ENCODE measurements at regions not wholly inside any gene's neighbourhood (a gene's known extent, or its start where the extent isn't known, plus 50 kb on each side); places are given as distances from the start of the nearest gene placed in this dataset.

DNA sequence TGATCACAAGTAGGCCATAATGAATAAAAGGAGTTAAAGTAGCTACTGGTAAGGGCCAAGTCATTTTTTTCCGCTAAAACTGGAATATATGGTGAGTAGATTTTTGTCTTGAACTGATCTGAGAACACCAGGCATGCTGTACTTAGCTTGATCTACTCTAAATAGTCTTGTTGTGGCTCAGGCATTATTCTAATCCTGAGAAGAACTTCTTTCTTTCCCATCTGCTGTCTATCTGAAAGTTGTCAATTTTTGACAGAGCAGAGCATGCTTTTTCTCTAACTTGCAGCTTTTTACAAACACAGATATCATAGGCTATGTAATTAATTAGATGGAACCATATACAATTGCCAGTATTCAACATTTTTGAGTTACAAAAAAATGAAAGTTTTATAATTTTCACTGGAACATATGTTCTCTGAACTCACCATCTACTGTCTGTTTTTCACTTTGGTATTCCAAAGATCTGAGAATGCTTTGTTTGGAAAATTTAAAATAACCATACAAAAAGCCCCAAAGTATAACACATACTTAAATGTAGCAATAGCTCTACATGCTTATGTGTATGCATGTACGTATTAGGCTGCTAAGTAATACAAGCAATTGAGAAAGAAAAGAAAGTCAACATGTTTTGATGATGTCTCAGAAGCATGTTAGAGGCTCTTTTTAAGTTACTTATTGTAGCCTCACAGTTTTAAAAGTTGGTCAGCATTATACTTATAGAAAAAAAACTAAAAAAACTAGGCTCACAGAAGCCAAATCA is 542.7 kb upstream of the LUZP2 start:
- H3K9me3 ChIP-seq (ENCODE audit: low read length): no peaks in the 10 kb centered on the region
- H3K27me3 ChIP-seq (ENCODE audit: insufficient read depth, low read length): no peaks in the 10 kb centered on the region
- no peak overlapping the region for H2AFZ ChIP-seq (ENCODE audit: low read depth, low read length)
- H3K4me1 ChIP-seq (ENCODE audit: insufficient read depth, low read length): no peaks in the 10 kb centered on the region
- no peak overlapping the region for H3K4me3 ChIP-seq (ENCODE audit: low read length)
- H3K36me3 ChIP-seq (ENCODE audit: insufficient read depth, low read length): no peaks in the 10 kb centered on the region

DNA sequence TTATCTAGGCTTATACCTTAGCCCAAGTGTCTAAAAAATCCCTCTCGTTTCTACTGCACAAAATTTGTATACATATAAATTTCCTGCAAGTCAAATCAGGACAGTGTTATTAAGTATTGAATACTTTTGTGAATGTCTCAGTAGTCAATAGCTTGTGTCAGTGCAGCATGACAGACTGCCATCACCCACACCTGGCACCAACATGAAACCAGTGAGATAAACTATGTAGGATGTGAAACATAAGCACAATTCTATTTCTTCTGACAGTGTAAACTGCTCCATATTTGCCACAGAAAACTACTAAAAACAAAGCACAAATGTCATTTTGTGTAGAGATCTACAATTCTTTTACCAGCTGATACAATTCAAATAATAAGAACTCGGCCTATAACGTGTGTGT is 542.1 kb upstream of the LUZP2 start:
- Histone ChIP-seq H3K4me3 (ENCODE audit: low read length) (no peak overlapping the region), H2AFZ (ENCODE audit: low read depth, low read length) (no peak overlapping the region), H3K36me3 (ENCODE audit: insufficient read depth, low read length) (no peaks in the 10 kb centered on the region), H3K4me1 (ENCODE audit: insufficient read depth, low read length) (no peaks in the 10 kb centered on the region), H3K9me3 (ENCODE audit: low read length) (no peaks in the 10 kb centered on the region), H3K27me3 (ENCODE audit: insufficient read depth, low read length) (no peaks in the 10 kb centered on the region)

DNA sequence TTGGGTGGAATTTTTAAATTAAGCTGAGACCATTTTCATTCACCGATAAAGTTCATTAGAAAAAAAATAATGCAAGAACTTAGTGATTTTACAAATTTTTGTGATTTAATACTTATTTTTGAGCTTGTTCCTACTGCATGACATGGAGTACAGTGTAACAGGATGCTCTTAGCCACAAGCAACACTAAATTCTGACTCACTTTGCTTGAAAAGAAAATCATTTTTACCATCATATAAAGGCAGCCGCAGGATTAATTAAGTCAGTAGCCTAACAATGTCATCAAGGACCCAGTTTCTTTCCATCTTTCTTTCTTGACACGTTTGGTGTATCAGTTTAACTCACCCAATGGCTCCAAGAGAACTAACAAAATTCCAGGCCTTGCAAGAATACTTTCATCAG is 540.3 kb upstream of the LUZP2 start:
- H2AFZ ChIP-seq (ENCODE audit: low read depth, low read length): no peak overlapping the region

DNA sequence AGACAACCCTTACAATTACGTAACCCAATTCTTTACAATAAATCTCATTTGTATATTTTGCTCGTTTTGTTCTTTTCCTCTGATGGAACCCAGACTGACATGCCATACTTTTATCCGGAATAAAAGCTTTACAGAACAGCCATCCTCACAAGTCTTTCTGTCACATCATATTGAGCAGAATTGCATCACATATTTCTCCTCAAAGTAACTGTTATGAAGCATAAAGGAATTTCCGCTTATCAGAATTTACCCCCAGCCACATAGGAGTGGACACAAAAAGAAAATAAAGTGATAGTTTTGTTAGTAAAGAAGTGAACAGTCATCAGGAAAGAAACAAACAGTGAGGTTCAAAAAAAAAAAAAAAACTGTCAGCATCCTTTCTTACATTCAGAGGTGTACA is 539.5 kb upstream of the LUZP2 start:
- H2AFZ ChIP-seq (ENCODE audit: low read depth, low read length): no peak overlapping the region
- no peak overlapping the region for H3K4me3 ChIP-seq (ENCODE audit: low read length)
- no peaks in the 10 kb centered on the region for H3K4me1 ChIP-seq (ENCODE audit: insufficient read depth, low read length)
- H3K36me3 ChIP-seq (ENCODE audit: insufficient read depth, low read length): no peaks in the 10 kb centered on the region
- no peaks in the 10 kb centered on the region for H3K27me3 ChIP-seq (ENCODE audit: insufficient read depth, low read length)
- H3K9me3 ChIP-seq (ENCODE audit: low read length): no peaks in the 10 kb centered on the region

More for the DNA sequence above, 540.3 kb upstream of the LUZP2 start:
- Histone ChIP-seq H3K27me3 (ENCODE audit: insufficient read depth, low read length) (no peaks in the 10 kb centered on the region), H3K9me3 (ENCODE audit: low read length) (no peaks in the 10 kb centered on the region), H3K4me1 (ENCODE audit: insufficient read depth, low read length) (no peaks in the 10 kb centered on the region), H3K36me3 (ENCODE audit: insufficient read depth, low read length) (no peaks in the 10 kb centered on the region), H3K4me3 (ENCODE audit: low read length) (no peak overlapping the region)

DNA sequence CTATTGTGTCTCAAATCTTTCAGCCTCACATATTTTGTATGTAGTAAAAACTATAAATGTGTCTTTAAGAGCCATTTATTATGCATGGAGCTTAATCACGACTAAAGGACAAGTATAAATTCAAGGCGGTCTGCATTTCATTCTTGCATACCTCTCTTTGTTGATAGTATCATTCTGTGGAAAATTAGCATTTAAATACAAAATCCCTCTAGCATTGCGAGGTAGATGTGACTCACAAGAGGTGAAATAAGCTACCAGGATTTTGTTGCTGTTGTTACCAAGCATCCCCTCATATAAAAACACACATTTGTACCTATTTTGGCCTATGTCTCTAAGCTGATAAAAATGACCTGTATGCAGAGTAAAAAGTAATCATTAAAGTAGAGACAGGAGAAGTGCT is 537.4 kb upstream of the LUZP2 start:
- no peak overlapping the region for H2AFZ ChIP-seq (ENCODE audit: low read depth, low read length)

DNA sequence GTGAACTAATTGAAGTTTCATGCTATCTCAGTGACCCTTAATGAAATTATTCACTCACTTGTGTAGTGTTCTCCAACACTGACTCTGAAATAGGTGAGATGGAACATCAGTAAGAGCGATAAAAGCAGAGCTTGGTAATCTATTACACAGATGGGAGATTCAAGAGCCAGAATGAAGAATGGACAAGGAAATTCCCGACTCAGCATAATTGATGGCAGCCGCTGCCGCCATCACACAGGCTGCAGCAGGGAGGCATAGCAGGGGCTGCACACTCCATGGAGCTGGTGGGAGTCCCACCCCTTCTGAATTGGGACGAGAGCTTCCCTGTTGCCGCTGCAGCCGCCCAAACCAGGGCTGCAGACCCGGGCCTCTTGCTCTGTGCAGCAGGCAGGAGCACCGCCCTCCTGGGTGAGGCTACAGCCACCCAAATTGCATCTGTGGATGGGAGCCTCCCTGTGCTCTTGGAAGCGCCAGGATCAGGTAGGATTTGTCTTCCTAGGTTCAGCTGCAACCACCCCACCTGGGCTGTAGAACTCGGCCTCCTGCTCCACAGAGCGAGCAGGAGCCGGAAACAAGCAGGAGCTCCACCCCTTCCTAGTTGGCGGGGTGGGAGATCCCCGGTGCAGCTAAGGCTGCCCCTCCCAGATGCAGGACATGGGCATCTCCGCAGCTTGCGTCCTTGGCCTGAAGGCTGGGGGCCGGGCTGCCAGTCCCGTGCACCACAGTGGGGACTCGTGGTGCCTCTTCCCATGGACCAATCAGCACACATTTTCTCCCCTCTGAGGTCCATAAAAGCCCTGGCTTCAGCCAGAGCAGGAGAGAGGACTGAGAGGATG is 535.1 kb upstream of the LUZP2 start:
- no peaks in the 10 kb centered on the region for H3K36me3 ChIP-seq (ENCODE audit: insufficient read depth, low read length)
- no peaks in the 10 kb centered on the region for H3K4me1 ChIP-seq (ENCODE audit: insufficient read depth, low read length)
- H3K4me3 ChIP-seq (ENCODE audit: low read length): no peak overlapping the region
- no peaks in the 10 kb centered on the region for H3K27me3 ChIP-seq (ENCODE audit: insufficient read depth, low read length)
- no peaks in the 10 kb centered on the region for H3K9me3 ChIP-seq (ENCODE audit: low read length)
- H2AFZ ChIP-seq (ENCODE audit: low read depth, low read length): no peak overlapping the region

More for the DNA sequence above, 537.4 kb upstream of the LUZP2 start:
- H3K4me1 ChIP-seq (ENCODE audit: insufficient read depth, low read length): no peaks in the 10 kb centered on the region
- no peaks in the 10 kb centered on the region for H3K9me3 ChIP-seq (ENCODE audit: low read length)
- H3K27me3 ChIP-seq (ENCODE audit: insufficient read depth, low read length): no peaks in the 10 kb centered on the region
- no peaks in the 10 kb centered on the region for H3K36me3 ChIP-seq (ENCODE audit: insufficient read depth, low read length)
- no peak overlapping the region for H3K4me3 ChIP-seq (ENCODE audit: low read length)

DNA sequence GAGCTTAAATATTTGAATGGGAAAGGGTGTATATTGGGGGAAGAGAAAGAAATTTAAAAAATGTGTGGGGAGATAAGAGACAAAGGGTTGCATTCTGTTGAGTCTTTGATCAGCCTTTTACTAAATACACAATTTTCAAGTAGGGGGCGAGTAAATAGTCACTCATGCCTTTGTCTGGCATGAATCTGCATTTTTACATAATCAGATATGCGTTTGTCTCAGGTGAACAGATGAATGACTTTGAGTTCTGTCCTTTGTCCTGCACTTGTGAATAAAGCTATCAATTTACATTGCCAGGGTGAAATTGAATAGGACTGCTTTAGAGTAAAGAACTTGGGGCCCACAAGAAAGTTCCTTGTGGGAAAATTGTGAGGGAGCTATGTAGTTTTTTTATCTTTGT is 523.6 kb upstream of the LUZP2 start:
- H3K27me3 ChIP-seq (ENCODE audit: insufficient read depth, low read length): no peaks in the 10 kb centered on the region
- H3K9me3 ChIP-seq (ENCODE audit: low read length): no peaks in the 10 kb centered on the region
- no peak overlapping the region for H2AFZ ChIP-seq (ENCODE audit: low read depth, low read length)
- no peaks in the 10 kb centered on the region for H3K36me3 ChIP-seq (ENCODE audit: insufficient read depth, low read length)
- no peak overlapping the region for H3K4me3 ChIP-seq (ENCODE audit: low read length)
- H3K4me1 ChIP-seq (ENCODE audit: insufficient read depth, low read length): peaks cover 11% of the 10 kb centered on the region

DNA sequence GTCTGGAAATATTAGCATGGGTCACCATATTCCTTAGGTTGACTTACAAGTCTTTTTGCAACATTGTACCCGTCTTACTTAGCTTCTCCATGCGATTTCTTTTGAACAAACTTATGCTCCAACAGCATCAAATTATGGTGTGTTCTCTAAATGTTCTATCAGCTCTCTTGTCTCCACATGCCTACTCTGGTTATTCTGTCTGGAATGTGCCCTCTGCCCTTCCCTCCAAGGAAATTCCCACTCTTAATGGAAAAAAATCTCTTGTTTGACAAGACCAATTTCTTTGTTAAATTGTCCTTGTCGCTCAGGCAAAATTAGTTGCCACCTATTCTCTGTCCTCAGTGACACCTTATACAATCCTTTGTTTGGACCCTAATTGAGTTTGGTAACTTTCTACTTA is 522.8 kb upstream of the LUZP2 start:
- Histone ChIP-seq H3K27me3 (ENCODE audit: insufficient read depth, low read length) (no peaks in the 10 kb centered on the region), H2AFZ (ENCODE audit: low read depth, low read length) (no peak overlapping the region), H3K4me3 (ENCODE audit: low read length) (no peak overlapping the region), H3K4me1 (ENCODE audit: insufficient read depth, low read length) (peaks cover 11% of the 10 kb centered on the region), H3K36me3 (ENCODE audit: insufficient read depth, low read length) (no peaks in the 10 kb centered on the region), H3K9me3 (ENCODE audit: low read length) (no peaks in the 10 kb centered on the region)

DNA sequence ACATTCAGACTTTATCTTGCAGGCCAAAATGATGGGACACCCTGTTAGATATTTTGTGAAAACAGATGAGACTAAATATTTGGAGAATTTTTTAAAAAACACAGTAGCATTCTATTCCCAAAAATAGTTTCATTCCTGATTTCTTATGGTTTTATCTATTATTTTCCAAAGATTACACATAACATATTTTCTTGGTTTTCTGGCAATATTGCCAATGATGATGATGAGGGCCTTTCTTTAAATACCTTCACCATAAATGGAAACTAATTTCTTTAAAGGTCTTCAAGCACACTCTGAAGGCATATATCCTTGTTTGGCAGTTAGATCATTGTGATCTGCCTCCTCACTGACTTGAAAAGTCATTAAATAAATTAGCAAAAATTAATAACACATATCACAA is 522.3 kb upstream of the LUZP2 start:
- Histone ChIP-seq H3K36me3 (ENCODE audit: insufficient read depth, low read length) (no peaks in the 10 kb centered on the region), H3K4me3 (ENCODE audit: low read length) (no peak overlapping the region), H3K27me3 (ENCODE audit: insufficient read depth, low read length) (no peaks in the 10 kb centered on the region), H3K4me1 (ENCODE audit: insufficient read depth, low read length) (peaks cover 11% of the 10 kb centered on the region), H2AFZ (ENCODE audit: low read depth, low read length) (no peak overlapping the region), H3K9me3 (ENCODE audit: low read length) (no peaks in the 10 kb centered on the region)

DNA sequence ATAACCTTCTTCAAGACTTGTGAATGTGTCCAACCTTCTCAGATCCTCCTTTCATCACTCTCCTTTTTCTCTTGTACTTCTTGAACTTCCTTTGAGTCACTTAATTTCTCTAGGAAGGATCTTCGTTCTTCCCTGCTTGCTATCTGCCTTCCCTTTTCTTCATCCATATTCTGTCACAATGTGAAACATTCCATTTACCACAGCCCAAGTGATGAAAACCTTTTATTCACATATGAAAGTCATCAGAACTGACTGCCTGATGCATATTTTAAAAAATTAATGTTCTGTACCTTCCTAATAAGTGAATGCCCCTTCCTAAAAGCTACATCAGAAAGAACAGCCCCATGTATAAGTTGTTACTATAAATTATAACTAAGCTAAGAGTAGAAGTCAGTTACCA is 520.4 kb upstream of the LUZP2 start:
- Histone ChIP-seq H3K27me3 (ENCODE audit: insufficient read depth, low read length) (no peaks in the 10 kb centered on the region), H2AFZ (ENCODE audit: low read depth, low read length) (no peak overlapping the region), H3K9me3 (ENCODE audit: low read length) (no peaks in the 10 kb centered on the region), H3K36me3 (ENCODE audit: insufficient read depth, low read length) (no peaks in the 10 kb centered on the region), H3K4me3 (ENCODE audit: low read length) (no peak overlapping the region), H3K4me1 (ENCODE audit: insufficient read depth, low read length) (peaks cover 11% of the 10 kb centered on the region)

DNA sequence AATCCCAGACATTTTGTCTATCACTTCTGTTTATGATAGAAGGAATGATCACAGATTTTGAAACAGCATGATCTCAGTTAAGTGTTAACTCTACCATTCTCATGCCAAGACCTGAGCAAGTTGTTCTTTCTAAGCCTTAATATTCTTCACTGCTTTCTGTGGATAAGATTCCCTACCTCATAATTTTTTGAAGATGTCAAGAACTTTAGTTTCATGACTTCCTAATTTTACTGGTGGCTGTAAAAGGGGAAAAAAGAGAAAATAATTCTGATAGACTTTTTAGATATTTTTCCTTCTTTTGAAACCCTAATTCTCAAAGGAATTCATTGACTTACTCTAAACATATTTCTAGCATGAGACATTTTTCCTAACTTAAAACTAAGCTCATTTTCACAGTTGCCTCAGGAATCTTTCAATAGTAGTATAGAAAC is 520.0 kb upstream of the LUZP2 start:
- Histone ChIP-seq H3K4me3 (ENCODE audit: low read length) (no peak overlapping the region), H3K27me3 (ENCODE audit: insufficient read depth, low read length) (no peaks in the 10 kb centered on the region), H2AFZ (ENCODE audit: low read depth, low read length) (no peak overlapping the region), H3K36me3 (ENCODE audit: insufficient read depth, low read length) (no peaks in the 10 kb centered on the region), H3K4me1 (ENCODE audit: insufficient read depth, low read length) (peaks cover 11% of the 10 kb centered on the region), H3K9me3 (ENCODE audit: low read length) (no peaks in the 10 kb centered on the region)

DNA sequence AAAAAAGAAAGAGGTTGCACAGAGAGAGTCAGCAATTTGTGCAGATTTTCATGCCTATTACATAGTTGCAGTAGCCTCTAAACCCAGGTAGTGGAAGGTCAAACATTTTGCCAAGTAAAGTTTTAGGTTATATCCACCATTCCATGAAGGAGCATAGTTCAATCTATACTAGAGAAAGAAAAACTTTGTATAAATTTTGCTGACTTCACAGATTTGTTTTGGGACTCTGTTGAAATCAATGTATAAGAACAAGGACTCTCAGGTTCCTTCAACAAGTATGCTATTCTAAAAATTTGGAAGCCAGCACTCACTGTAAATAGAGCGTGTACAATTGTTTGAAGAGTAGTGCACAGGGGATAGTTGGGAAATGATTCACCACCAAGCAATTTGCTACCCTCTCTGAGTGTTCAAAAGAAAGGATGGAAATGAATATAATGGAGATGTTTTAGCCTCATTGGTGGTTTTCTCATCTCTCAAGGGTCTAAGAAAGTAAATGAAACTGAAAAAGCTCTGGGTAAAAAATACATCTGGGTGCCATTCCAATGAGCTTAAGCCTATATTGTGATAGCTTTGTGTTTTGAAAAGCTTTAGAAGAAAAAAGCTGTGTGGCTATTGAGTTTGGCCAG is 508.4 kb upstream of the LUZP2 start:
- Histone ChIP-seq H3K4me3 (ENCODE audit: low read length) (no peak overlapping the region), H3K9me3 (ENCODE audit: low read length) (no peaks in the 10 kb centered on the region), H2AFZ (ENCODE audit: low read depth, low read length) (no peak overlapping the region), H3K27me3 (ENCODE audit: insufficient read depth, low read length) (no peaks in the 10 kb centered on the region), H3K4me1 (ENCODE audit: insufficient read depth, low read length) (peaks cover 4% of the 10 kb centered on the region), H3K36me3 (ENCODE audit: insufficient read depth, low read length) (no peaks in the 10 kb centered on the region)
